Left lobe of liver (tissue), 2 donors: ENCODE measurements at regions not wholly inside any gene's neighbourhood (a gene's known extent, or its start where the extent isn't known, plus 50 kb on each side); places are given as distances from the start of the nearest gene placed in this dataset.

Experiments used
- ATAC-seq: fragments of 200-7000 bp; cut with Tn5 transposase; one replicate; pipeline ENCODE4 v1.9.1; 2020; ENCODE audit warnings: mild to moderate bottlenecking, moderate library complexity
- DNase-seq: peaks from one replicate; pipeline ENCODE4 v3.0.0-alpha.2; 2020; ENCODE audit warnings: low spot score
- donor health status: DM: no; HTN: no; CAD: no; lungs with moderate emphysema.
- donor health status: DM: no; HTN: yes; CAD: no.

DNA sequence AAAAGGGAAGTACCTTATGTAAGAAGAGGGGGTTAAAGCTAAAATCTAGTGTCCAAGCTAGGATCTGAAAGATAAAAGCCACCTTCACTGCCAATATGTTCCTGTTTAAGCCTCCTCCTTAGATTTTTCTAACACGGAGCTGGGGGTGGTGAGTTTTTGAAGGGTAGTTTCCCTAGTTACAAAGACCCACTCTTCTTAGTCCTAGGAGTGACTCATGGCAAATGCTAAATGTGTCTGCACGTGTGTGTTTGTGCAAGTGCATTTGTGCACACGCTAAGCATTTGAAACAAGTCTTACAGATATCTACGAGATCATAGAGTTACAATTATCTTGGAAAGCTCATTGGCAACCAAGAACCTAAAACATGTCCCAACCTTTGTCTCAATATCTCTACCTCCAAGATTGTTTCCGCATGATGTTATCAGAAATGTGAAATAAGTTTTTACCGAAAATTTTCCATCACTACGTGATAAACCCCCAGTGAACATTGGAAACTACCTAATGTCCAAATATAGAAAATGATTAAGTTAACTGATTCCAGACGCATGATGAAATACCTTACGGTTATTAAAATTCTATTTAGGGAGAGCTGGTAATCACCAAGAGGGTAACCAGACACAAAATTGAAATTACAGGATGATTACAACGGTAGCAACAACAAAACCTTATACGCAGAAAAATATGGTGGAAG is 78.0 kb upstream of the HRH2 start:
- no peak for DNase-seq
- no peak for ATAC-seq

GRCh38 chr5:175582697-175583096 is 75.2 kb upstream of the HRH2 start:
- DNase-seq (no peak), ATAC-seq (no peak)

DNA sequence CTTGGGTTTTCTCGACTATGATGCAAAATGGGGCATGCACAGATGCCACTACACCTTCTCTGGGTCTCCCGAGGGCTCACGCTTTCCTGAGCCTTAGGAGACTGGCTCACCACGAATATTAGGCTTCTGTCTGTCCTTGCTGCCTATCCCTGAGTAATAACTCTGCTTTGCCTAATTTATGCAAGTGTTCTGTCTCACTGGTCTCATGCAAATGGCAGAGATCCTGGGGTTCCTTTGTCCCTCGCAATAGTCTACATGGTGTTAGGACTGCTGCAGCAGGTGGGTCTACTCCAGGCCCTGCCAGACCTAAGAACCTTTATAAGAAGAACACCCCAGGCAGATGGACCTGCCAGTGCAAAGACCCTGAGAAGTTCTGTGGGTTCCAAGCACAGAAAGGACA is 72.3 kb upstream of the HRH2 start:
- no peak for DNase-seq
- ATAC-seq: no peak

- ATAC-seq (no peak), DNase-seq (peak; percentile 10)
These were observed 69.0 kb upstream of the HRH2 start for GRCh38 chr5:175588709-175589429.

DNA sequence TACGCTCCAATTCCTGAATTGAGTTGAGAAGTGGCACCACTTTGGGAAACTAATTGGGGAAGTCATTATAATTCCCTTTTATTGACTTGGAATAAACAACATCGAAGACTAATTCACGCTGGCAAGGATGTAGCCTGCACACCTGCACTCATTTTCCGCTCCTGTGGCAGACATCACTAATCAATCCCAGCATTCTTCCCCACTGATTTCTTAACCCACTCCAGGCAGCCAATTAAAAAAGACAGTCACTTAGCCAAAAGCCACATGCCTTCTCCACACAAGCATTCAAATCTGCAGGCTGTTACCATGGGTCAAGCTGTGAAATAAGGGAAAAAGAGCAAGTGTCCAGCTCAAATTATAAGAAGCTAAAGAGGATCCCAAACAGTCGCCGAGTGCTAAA is 68.2 kb upstream of the HRH2 start:
- no peak for ATAC-seq

DNA sequence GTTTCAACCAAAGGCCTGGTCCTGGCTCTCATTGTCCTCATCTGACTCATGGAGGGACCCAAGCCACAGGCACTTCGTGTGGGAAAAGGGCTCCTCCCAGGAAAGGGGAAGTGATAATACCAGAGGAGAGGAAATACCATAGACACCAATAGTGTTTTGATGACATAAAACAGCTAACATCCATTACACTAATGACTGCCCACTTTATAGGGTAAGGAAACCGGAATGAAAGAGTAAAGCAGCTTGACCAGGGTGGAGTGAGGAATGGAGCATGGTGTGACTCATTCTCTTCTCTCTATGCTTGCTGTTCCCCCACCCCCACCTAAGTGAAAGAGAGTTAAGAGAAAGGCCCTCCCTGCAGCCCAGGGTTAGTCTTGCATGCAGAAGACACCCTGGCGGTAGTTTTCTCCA is 67.4 kb upstream of the HRH2 start:
- no peak for DNase-seq
- no peak for ATAC-seq

More for the DNA sequence above, 68.2 kb upstream of the HRH2 start:
- DNase-seq: peak; percentile 0

DNA sequence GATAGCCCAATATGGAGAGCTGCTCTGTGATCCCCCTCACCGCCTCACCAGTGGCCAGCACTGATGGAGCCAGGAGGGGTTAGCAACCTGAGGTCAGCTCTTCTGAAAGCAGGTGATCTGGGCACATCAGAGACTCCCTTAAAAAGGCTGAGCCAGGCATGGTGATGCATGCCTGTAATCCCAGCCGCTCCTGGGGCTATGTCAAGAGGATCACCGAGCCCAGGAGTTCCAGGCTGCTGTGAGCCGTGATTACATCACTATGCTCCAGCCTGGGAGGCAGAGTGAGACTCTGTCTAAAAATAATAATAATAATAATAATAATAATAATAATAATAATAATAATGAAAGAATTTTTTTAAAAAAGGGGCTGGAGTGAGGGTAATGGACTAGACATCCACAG is 66.6 kb upstream of the HRH2 start:
- ATAC-seq: no peak
- no peak for DNase-seq

GRCh38 chr5:175593794-175594193 is 64.1 kb upstream of the HRH2 start:
- no peak for DNase-seq
- ATAC-seq: no peak

GRCh38 chr5:175595905-175596304 is 62.0 kb upstream of the HRH2 start:
- DNase-seq (no peak), ATAC-seq (no peak)

GRCh38 chr5:175596761-175597189 is 61.1 kb upstream of the HRH2 start:
- ATAC-seq: no peak
- no peak for DNase-seq

- DNase-seq: no peak
- no peak for ATAC-seq
These were observed 60.2 kb upstream of the HRH2 start for GRCh38 chr5:175597718-175598117.

DNA sequence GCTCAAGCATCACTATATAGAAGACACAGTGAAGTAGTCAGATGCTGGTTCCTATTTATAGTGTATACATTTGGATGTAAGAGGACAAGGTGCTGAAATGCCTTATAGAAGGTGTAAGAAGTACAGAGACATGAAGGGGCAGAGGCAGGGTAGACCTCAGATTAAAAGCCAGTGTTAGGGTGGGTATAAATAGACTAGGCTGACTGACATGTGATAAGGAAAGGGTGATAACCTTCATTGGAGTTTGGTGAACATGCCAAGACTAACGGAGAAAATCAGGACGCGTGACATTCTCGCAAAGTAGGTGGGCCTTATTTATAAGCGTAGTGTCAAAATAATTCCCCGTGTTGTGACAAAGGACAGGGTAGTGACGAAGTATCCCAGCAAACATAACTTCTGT is 59.1 kb upstream of the HRH2 start:
- DNase-seq: no peak
- ATAC-seq: no peak

GRCh38 chr5:175599210-175599609 is 58.7 kb upstream of the HRH2 start:
- ATAC-seq: no peak
- DNase-seq: no peak

DNA sequence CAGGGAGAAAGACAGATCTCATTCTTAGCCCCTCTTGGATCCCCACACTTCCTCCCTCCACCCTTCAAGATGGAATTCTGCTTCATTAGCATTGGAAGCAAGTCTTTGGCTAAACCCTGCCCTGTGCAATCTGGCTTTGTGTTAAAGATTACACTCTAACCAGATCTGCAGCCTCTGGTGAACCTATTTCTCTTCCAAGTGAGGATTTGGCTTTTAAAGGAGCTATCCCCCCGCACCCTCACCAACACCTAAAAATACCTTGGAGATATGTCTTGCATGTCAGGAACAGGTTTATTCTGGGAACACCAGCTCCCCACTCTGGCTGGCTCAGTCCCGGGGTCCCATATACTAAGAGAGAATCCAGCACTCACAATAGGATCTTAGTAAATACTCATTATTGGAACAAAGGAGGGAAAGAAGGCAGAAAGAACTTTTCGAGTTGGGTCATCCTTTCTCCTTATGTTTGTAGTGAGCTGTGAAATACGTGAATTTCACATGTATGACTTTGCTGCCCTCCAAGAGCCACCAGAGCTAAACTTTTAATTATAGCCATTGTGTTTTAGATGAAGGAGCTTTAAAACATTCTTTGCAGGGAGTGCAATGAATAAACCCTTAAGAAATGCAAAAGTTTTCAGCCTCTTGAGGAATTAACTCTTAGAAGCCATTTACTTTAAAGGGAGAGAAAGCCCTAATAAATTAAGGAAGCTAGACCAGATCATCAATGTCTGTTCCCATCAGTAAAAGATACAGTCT is 53.7 kb upstream of the HRH2 start:
- ATAC-seq (no peak), DNase-seq (no peak)

- ATAC-seq (no peak), DNase-seq (no peak)
These were observed 51.5 kb upstream of the HRH2 start for GRCh38 chr5:175606409-175606808.
